Right kidney (tissue), 1 donor: ENCODE measurements at regions not wholly inside any gene's neighbourhood (a gene's known extent, or its start where the extent isn't known, plus 50 kb on each side); places are given as distances from the start of the nearest gene placed in this dataset.

Experiments used
- DNase-seq: peaks from one replicate; pipeline ENCODE4 v3.0.0-alpha.2; 2016

GRCh38 chr22:49565516-49565855 lies 262.2 kb downstream of the BRD1 start:
- no peak for DNase-seq

- no peak for DNase-seq
Observed at GRCh38 chr22:49564666-49565515, 262.8 kb downstream of the BRD1 start.

GRCh38 chr22:49564054-49564453 lies 263.6 kb downstream of the BRD1 start:
- DNase-seq = no peak

- no peak for DNase-seq
Observed at GRCh38 chr22:49562685-49563249, 264.9 kb downstream of the BRD1 start.

- no peak for DNase-seq
Observed at GRCh38 chr22:49561976-49562375, 265.7 kb downstream of the BRD1 start.

- DNase-seq = no peak
Observed at GRCh38 chr22:49561338-49561737, 266.3 kb downstream of the BRD1 start.

- no peak for DNase-seq
Observed at GRCh38 chr22:49555526-49555925, 272.1 kb downstream of the BRD1 start.

- DNase-seq = no peak
Observed at GRCh38 chr22:49554741-49555140, 272.9 kb downstream of the BRD1 start.

- no peak for DNase-seq
Observed at GRCh38 chr22:49554296-49554625, 273.4 kb downstream of the BRD1 start.

GRCh38 chr22:49553518-49554295 lies 274.0 kb downstream of the BRD1 start:
- DNase-seq = peak; percentile 16

GRCh38 chr22:49553076-49553475 lies 274.6 kb downstream of the BRD1 start:
- DNase-seq = no peak

GRCh38 chr22:49551897-49552614 lies 275.6 kb downstream of the BRD1 start:
- no peak for DNase-seq

GRCh38 chr22:49551446-49551845 lies 276.2 kb downstream of the BRD1 start:
- no peak for DNase-seq

GRCh38 chr22:49550766-49551362 lies 276.8 kb downstream of the BRD1 start:
- no peak for DNase-seq

GRCh38 chr22:49550141-49550430 lies 277.6 kb downstream of the BRD1 start:
- DNase-seq = no peak

GRCh38 chr22:49549256-49550140 lies 278.2 kb downstream of the BRD1 start:
- no peak for DNase-seq

- no peak for DNase-seq
Observed at GRCh38 chr22:49548356-49549202, 279.1 kb downstream of the BRD1 start.

- DNase-seq = no peak
Observed at GRCh38 chr22:49547751-49548239, 279.9 kb downstream of the BRD1 start.

GRCh38 chr22:49546811-49547585 lies 280.7 kb downstream of the BRD1 start:
- DNase-seq = no peak

GRCh38 chr22:49545606-49546005 lies 282.1 kb downstream of the BRD1 start:
- no peak for DNase-seq
